ENCODE measurements at regions not wholly inside any gene's neighbourhood (a gene's known extent, or its start where the extent isn't known, plus 50 kb on each side); places are given as distances from the start of the nearest gene placed in this dataset.

GRCh38 chr5:90168399-90168798 is 241.2 kb downstream of the CETN3 start (continued):
- TF ChIP-seq CHD7 (IDR thresholded peaks at IDR 0.05; ENCODE audit: insufficient replicate concordance, low read length), result no peak
- TF ChIP-seq POU5F1 (IDR thresholded peaks at IDR 0.05; ENCODE audit: low read depth, low read length), result no peak
- TF ChIP-seq SIX5 (IDR thresholded peaks at IDR 0.05; ENCODE audit: low read depth, low read length), result no peak
- no peak for TF ChIP-seq RFX5 (IDR thresholded peaks at IDR 0.05; ENCODE audit: borderline replicate concordance, low read depth, low read length)
